ENCODE measurements at regions not wholly inside any gene's neighbourhood (a gene's known extent, or its start where the extent isn't known, plus 50 kb on each side); places are given as distances from the start of the nearest gene placed in this dataset.

DNA sequence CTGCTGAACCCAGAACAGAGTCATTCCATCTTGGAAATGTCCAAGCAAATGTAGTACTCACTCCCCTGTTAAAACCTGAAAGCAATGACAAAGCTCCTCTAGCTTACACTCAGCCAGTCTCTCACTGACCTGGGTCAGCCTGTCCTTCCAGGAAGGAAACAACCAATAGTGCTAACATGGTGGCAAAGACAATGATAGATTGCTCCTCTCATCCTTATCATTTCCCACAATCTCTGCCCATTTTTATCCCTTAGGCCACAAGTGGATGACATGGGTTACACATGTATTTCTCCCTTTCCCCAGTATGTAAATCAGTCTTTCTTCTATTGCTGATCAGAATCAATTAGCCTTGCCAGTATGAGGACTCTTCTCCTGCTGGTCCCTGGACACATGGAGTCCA lies 154.6 kb upstream of the SESN3 start:
- TF ChIP-seq FOS (IDR thresholded peaks at IDR 0.05; ENCODE audit: borderline replicate concordance, insufficient read depth, low read length) (no peak), EZH2 (IDR thresholded peaks at IDR 0.05; ENCODE audit: borderline replicate concordance, low read depth, low read length, severe bottlenecking) (no peak)
- TF ChIP-seq, protein P1, sequence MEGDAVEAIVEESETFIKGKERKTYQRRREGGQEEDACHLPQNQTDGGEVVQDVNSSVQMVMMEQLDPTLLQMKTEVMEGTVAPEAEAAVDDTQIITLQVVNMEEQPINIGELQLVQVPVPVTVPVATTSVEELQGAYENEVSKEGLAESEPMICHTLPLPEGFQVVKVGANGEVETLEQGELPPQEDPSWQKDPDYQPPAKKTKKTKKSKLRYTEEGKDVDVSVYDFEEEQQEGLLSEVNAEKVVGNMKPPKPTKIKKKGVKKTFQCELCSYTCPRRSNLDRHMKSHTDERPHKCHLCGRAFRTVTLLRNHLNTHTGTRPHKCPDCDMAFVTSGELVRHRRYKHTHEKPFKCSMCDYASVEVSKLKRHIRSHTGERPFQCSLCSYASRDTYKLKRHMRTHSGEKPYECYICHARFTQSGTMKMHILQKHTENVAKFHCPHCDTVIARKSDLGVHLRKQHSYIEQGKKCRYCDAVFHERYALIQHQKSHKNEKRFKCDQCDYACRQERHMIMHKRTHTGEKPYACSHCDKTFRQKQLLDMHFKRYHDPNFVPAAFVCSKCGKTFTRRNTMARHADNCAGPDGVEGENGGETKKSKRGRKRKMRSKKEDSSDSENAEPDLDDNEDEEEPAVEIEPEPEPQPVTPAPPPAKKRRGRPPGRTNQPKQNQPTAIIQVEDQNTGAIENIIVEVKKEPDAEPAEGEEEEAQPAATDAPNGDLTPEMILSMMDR (IDR thresholded peaks at IDR 0.05; ENCODE audit: extremely low read depth in 1 of 2, insufficient read depth in 1 of 2, low read depth in 1 of 2, low read length in 2 of 2), result no peak

Data from endothelial cell of umbilical vein (primary cell).